GM19452 (cell line): ENCODE measurements at regions not wholly inside any gene's neighbourhood (a gene's known extent, or its start where the extent isn't known, plus 50 kb on each side); places are given as distances from the start of the nearest gene placed in this dataset.
"Not testable (repeated sequence)": the region's sequence is repeated elsewhere in the genome, so short reads cannot be mapped to it uniquely, and the experiment has no call there.

Source experiments
- ATAC-seq: cut with Tn5 transposase; IDR thresholded peaks from one replicate; pipeline ENCODE4 v1.9.1; 2021; ENCODE audit not compliant: unreplicated experiment

GRCh38 chr5:145395151-145395550 is 440.0 kb downstream of the PRELID2 start:
- ATAC-seq = not testable (repeated sequence)

- no peak for ATAC-seq
These were observed 441.7 kb downstream of the PRELID2 start for GRCh38 chr5:145393426-145393825.

GRCh38 chr5:145389047-145389446 is 446.1 kb downstream of the PRELID2 start:
- ATAC-seq = no peak

- no peak for ATAC-seq
These were observed 449.9 kb downstream of the PRELID2 start for GRCh38 chr5:145385276-145385675.

DNA sequence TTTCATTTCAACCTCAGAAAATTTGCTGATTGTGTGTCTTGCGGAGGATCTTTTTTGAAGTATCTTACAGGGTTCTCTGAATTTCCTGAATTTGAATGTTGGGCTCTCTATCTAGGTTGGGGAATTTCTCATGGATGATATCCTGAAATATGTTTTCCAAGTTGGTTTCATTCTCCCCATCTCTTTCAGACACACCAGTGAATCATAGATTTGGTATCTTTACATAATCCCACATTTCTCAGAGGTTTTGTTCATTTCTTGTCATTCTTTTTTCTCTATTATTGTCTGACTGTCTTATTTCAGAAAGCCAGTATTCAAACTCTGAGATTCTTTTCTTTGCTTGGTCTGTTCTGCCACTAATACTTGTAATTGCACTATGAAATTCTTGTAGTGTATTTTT is 456.9 kb downstream of the PRELID2 start:
- no peak for ATAC-seq

- no peak for ATAC-seq
These were observed 459.6 kb downstream of the PRELID2 start for GRCh38 chr5:145375521-145375920.

GRCh38 chr5:145365464-145365863 is 469.7 kb downstream of the PRELID2 start:
- ATAC-seq = no peak

GRCh38 chr5:145362266-145362665 is 472.9 kb downstream of the PRELID2 start:
- ATAC-seq = no peak

- no peak for ATAC-seq
These were observed 474.2 kb downstream of the PRELID2 start for GRCh38 chr5:145360936-145361335.

DNA sequence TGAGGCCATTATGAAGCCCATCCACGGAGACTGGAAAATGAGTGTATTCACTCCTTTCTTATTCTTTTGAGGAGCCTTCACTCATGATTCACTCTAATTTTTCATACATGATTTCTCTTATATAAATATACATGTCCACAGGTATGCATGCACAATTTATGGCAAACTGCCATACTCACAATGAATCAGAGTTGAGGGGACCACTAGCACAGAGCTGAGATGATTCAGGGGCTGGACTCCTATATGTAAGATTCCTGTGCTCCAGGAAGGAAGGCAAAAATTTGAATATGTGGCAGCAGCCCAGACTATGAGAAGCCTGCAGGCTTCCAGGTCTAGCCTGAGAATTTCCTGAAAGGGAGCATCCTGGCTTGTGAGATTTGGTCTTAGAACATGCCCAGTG is 484.6 kb downstream of the PRELID2 start:
- no peak for ATAC-seq

GRCh38 chr5:145347026-145347616 is 488.0 kb downstream of the PRELID2 start:
- ATAC-seq = no peak

DNA sequence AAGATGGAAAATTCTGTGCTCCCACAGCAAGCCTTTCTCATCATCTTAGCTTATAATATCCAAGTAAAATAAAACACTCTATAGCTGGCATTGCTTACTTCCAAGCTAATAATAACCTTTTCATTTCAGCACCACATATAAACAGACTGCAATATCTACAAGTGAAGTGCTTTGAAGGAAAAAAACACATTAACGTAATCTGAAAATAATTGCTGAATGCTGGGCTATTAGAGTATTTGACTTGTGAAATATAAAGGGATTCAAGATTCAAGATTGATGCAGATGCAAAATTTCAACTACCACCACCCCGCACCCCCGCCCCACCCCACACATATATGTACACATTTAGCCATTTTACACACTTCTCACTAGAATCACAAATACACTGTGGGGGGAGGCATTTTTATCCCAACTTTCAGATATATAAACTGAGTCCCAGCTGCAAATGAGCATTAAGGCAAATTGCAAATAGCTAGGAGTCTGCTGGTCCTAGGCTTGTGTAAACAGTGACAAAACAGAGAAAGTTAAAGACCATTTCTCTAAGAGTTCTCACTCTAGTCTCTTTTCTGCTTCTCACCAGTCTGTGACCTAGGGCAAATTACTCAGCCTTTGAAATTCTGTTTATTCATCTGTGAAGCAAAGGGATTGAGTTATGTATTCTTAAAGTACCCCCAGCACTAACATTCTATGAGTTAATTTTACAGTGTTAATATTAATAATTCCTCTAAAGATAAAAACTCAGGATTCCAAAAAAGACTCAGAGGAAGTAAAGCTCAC is 489.4 kb downstream of the PRELID2 start:
- ATAC-seq = no peak

- no peak for ATAC-seq
These were observed 493.3 kb downstream of the PRELID2 start for GRCh38 chr5:145341842-145342241.

DNA sequence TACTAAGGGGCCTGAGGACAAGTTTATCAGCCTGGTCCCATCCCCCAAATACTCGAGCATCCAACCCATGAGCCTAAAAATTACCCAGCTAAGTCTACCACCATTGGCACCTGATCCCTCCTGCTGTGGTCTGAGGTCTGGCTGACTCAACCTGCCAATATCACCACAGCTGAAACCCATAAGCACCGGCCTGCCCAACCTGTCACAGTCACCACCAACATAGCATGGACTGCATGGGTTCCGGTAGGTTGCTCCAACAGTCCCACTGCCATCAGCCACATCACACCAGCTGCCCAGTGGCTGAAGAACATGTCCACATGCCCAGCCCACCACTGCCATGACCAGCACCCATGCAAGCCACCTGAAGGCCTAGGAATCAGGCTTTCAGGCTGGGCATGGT is 495.0 kb downstream of the PRELID2 start:
- no peak for ATAC-seq

GRCh38 chr5:145324767-145325479 is 510.2 kb downstream of the PRELID2 start:
- no peak for ATAC-seq

DNA sequence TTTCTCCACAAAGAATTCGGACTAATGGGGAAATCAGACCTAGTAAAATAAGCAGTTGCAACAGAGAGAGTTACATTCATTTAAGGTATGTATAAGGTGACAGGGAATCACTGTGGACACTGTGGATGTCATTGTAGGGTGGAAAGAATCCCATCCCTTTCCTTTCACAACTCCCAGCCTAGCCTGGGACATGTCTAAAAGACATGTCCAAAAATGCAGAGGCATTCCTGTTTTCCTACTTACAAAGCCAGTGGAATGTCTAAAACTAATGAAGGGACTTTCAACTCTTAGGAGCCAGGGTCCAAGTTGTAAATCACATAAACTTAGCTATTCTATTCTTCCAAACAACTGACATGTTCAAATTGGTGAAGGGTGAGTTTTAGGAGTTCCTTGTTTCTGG is 511.0 kb downstream of the PRELID2 start:
- no peak for ATAC-seq

- peak; percentile 78 for ATAC-seq
These were observed 518.9 kb downstream of the PRELID2 start for GRCh38 chr5:145316282-145316681.

GRCh38 chr5:145307866-145308382 is 527.2 kb downstream of the PRELID2 start:
- ATAC-seq = no peak

DNA sequence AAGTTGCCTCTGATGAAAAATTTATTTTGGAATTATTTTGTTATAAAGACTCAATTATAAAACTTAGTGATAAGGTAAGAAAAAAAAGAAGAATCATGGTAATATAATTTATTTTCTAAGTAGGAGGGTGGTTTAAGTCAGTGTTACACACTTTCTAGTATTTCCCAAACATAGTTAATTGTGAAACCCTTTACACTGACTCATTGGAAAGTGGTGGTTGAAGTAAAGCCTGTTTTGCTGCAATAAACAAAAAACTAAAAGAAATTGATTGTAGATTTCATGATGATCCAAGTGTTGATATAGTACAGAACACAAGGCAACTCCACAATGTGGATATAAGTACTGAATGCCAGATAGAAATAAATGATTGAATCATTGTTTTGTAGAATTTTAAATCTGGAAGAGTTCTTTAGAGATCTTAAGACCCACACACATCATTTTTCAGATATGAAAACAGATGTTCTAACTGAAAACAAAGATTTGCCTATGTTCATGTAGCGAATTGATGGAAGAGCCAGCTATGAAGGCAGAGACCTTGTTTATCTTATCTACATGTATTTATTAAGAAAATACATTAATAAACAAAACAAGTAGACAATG is 539.8 kb downstream of the PRELID2 start:
- no peak for ATAC-seq

- ATAC-seq = no peak
These were observed 540.8 kb downstream of the PRELID2 start for GRCh38 chr5:145294331-145294730.

GRCh38 chr5:145293716-145294115 is 541.4 kb downstream of the PRELID2 start:
- ATAC-seq = no peak
